ENCODE measurements at regions not wholly inside any gene's neighbourhood (a gene's known extent, or its start where the extent isn't known, plus 50 kb on each side); places are given as distances from the start of the nearest gene placed in this dataset.

DNA sequence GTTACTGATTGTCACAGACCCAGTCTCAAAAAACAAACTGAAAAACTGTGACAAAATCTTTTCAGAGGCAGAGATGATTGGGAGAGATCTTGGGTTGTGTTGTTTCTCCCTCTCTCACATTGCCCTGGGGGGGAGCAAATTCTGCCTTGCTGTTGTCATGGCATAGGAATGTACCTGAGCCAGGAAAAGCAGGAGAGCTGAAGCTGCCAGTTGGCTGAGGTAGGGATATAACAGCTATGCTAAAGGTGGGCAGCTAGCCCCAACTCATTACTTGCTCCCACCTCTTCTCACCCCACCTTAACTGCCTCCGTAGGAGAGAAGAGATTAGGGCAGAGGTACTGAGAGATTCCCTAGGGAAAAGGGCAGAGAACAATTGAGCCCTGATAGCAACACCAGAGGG lies 299.3 kb downstream of the OSR1 start:
- no peak overlapping the region for H3K4me3 ChIP-seq (ENCODE audit: low read depth, low read length)
- TF ChIP-seq, protein P1, sequence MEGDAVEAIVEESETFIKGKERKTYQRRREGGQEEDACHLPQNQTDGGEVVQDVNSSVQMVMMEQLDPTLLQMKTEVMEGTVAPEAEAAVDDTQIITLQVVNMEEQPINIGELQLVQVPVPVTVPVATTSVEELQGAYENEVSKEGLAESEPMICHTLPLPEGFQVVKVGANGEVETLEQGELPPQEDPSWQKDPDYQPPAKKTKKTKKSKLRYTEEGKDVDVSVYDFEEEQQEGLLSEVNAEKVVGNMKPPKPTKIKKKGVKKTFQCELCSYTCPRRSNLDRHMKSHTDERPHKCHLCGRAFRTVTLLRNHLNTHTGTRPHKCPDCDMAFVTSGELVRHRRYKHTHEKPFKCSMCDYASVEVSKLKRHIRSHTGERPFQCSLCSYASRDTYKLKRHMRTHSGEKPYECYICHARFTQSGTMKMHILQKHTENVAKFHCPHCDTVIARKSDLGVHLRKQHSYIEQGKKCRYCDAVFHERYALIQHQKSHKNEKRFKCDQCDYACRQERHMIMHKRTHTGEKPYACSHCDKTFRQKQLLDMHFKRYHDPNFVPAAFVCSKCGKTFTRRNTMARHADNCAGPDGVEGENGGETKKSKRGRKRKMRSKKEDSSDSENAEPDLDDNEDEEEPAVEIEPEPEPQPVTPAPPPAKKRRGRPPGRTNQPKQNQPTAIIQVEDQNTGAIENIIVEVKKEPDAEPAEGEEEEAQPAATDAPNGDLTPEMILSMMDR (IDR thresholded peaks at IDR 0.05; ENCODE audit: low read depth, low read length): no peak

DNA sequence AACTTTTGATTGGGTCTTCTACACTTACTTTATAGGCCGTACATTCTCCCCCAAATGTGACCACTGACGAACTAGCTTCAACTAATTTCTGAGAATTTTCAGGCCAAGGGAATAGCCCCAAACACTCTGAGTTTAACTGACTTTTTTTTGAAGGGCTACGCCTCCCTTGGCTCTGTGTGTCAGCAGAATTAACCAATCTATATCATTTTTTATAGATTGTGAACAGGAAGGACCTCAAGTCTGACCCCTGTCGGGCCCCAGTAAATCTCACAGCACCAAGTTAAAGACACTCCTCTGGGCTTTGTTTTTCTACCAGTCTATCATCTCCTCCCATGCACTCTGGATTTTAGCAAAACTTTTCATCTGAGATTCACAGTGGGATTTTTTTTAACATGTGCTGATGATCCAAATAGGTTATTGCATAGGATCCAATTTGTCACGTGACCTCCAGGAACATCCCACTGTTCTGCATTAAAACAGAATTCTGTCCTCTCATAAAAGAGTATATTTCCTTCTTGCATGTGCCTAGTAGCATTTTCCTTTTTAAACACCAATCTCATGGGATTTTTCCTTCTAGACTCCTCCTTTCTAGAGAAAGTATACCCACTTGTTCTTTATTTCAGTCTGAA lies 307.1 kb downstream of the OSR1 start:
- TF ChIP-seq, protein P1 (IDR thresholded peaks at IDR 0.05; ENCODE audit: low read depth, low read length): no peak
- H3K4me3 ChIP-seq (ENCODE audit: low read depth, low read length): no peak overlapping the region

DNA sequence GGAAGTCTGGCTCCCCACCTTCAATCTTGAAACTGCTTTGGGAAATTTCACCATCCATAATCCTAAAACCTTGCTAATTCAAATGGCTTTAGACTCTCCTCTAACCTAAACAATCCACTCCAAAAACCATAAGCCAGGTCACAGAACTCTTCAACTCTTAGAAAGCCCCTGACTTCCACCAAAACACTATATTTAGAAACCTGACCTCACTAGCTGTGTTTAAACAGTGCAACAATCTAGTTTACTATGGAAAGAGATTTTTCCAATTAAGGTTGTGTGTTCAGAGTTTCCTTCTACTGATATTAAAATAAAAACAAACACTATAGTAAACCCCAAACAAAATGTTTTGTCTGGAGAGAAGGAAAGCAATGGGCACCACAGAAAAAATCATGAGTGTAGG lies 308.1 kb downstream of the OSR1 start:
- TF ChIP-seq, protein P1 (IDR thresholded peaks at IDR 0.05; ENCODE audit: low read depth, low read length): no peak
- H3K4me3 ChIP-seq (ENCODE audit: low read depth, low read length): no peak overlapping the region

DNA sequence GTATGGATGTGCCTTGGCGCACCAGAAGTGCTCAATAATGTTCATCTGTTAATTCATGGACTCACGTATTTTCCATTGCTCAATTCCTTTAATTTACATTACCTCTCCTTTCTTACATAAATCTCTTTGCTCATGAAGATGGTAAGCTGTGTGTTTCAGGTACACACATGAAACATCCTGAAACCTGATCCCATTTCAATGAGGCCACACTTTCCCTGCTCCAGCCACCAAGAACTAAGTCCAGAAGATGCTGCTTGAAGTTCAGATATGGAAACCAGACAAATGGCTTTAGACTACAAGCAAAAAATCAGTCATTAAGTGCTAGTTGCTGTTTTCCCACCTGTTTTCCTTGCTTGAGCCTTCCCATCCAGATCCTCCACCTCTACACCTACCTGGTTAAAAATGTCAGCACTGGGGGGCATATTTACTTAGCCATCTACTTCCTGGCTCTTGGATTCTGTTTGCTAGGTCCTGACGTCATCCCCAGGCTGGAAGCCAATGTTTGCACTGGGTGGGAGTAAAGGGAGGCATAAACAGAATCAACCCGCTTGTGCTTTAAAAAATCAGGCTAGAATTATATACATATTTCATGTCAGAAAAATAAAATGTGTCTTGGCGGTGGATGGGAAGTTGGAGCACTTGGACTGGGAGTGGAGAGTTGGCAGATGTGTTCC lies 309.7 kb downstream of the OSR1 start:
- TF ChIP-seq, protein P1 (IDR thresholded peaks at IDR 0.05; ENCODE audit: low read depth, low read length): no peak
- H3K4me3 ChIP-seq (ENCODE audit: low read depth, low read length): no peak overlapping the region

DNA sequence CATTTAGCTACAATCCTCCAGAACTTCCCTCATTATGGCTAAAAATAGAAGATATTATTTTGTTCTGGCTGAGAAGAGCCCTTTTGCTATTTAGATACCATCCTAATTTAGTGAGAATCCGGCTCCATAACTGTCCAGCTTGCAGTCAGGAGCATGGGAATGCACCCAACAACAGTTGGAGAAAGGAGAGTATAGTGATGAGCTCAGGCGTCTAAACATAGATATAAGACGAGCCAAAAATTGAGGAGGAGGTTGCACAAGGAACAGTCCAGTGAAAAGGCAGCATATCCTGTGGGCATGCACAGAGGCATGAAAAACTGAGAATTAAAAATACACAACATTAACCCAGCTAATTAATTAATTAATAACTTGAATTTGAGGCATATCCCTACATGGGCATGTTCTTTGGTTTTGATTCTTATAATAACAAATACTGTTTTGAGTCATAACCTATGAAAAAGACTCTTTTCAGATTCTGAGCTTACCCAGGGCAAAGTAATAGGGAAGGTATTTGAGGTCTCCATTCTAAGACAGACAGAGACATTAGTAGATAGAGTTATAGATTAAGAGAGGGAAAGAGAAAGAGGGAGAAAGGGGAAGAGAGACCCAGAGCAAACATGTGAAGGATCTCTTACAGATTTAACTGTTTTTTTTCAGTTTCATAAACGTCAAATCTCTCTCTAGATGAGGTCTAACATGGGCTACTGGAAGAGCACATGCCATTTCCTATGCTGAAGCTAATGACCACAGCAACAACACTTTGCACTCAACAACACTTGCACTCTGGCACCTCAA lies 311.2 kb downstream of the OSR1 start:
- TF ChIP-seq, protein P1 (IDR thresholded peaks at IDR 0.05; ENCODE audit: low read depth, low read length): no peak
- H3K4me3 ChIP-seq (ENCODE audit: low read depth, low read length): no peak overlapping the region

DNA sequence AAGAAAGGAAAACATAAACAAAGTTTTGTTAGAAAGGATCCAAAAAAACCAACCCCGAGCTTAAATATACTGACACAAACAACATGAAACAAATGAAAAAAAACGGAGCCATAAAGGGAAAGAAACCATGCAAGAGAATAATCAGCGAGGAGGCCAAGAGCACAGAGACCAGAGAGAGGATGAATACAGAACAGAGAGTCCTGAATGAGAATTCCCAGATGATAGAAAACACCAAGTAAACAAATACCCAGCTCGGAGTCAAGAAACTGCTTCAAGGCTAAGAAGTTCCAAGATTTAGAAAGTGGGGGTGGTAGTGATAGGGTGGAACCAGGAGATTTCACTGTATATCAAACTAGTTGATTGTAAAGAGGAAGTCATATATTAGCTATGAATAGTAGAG lies 313.3 kb downstream of the OSR1 start:
- H3K4me3 ChIP-seq (ENCODE audit: low read depth, low read length): no peak overlapping the region
- TF ChIP-seq, protein P1 (IDR thresholded peaks at IDR 0.05; ENCODE audit: low read depth, low read length): no peak

DNA sequence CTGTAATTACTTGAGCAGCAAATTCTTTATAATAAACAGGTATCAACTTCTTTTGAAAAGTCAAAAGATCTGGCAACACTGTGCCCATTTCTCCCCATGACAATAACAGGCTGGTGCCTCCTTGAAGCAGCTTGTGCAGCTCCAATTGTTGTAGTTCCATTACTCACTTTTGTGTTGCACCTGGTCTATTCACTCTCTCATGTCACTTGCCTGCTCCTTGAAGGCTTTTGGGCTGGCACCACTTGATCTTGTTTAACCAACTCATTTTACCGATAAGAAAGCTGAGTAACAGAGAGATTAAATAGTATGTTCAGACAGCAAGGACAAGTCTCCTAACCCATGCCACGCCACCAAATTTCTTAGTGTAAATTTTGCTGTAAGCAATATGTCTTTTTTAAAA lies 314.5 kb downstream of the OSR1 start:
- TF ChIP-seq, protein P1 (IDR thresholded peaks at IDR 0.05; ENCODE audit: low read depth, low read length): no peak
- H3K4me3 ChIP-seq (ENCODE audit: low read depth, low read length): no peak overlapping the region
